ENCODE measurements at regions not wholly inside any gene's neighbourhood (a gene's known extent, or its start where the extent isn't known, plus 50 kb on each side); places are given as distances from the start of the nearest gene placed in this dataset.

- H3K4me1 ChIP-seq (replicated peaks in 1 of 2), result no peaks in the 10 kb centered on the region
- in situ Hi-C loops (cut with MboI; ENCODE audit: low pct_unique_long_range_greater_than_20kb in 2 of 9, low sequenced_read_pairs in 9 of 9, unreplicated experiment in 9 of 9), result no loop called here
- no peak for ATAC-seq (replicated peaks in 6 of 8)
- no peak overlapping the region for H3K4me3 ChIP-seq
- H3K27ac ChIP-seq, result no peak overlapping the region
These were observed 727.9 kb upstream of the KCND2 start for GRCh38 chr7:119545118-119545517.

GRCh38 chr7:119555788-119556187 is 717.2 kb upstream of the KCND2 start:
- peak in 3 of 8 experiments; percentile 60 to 80 (median 72) for ATAC-seq (replicated peaks in 6 of 8)
- 0 to 92% (median 82%) methylated on average over 1 to 3 of the region's 3 CpGs; no CpG with 5 or more reads in 1 of the 10 experiments for WGBS, 10 experiments
- H3K4me1 ChIP-seq (replicated peaks in 1 of 2), result no peaks in the 10 kb centered on the region
- no peak overlapping the region for H3K4me3 ChIP-seq
- no peak overlapping the region for H3K27ac ChIP-seq
- in situ Hi-C loops (cut with MboI; ENCODE audit: low pct_unique_long_range_greater_than_20kb in 2 of 9, low sequenced_read_pairs in 9 of 9, unreplicated experiment in 9 of 9), result no loop called here

GRCh38 chr7:119556436-119556835 is 716.5 kb upstream of the KCND2 start:
- 0 to 100% (median 91%) methylated on average over 1 to 2 of the region's 2 CpGs; no CpG with 5 or more reads in 4 of the 10 experiments for WGBS, 10 experiments
- H3K4me1 ChIP-seq (replicated peaks in 1 of 2), result no peaks in the 10 kb centered on the region
- no peak overlapping the region for H3K27ac ChIP-seq
- in situ Hi-C loops (cut with MboI; ENCODE audit: low pct_unique_long_range_greater_than_20kb in 2 of 9, low sequenced_read_pairs in 9 of 9, unreplicated experiment in 9 of 9), result no loop called here
- H3K4me3 ChIP-seq, result no peak overlapping the region
- ATAC-seq (replicated peaks in 6 of 8), result no peak

- ATAC-seq (replicated peaks in 6 of 8), result no peak
- in situ Hi-C loops (cut with MboI; ENCODE audit: low pct_unique_long_range_greater_than_20kb in 2 of 9, low sequenced_read_pairs in 9 of 9, unreplicated experiment in 9 of 9), result no loop called here
- 0 to 100% (median 57%) methylated on average over 1 to 2 of the region's 2 CpGs; no CpG with 5 or more reads in 2 of the 10 experiments for WGBS, 10 experiments
- Histone ChIP-seq H3K4me1 (replicated peaks in 1 of 2) (peaks cover 0 to 2% of the 10 kb centered on the region in 2 donors), H3K27ac (no peak overlapping the region), H3K4me3 (no peak overlapping the region)
These were observed 711.2 kb upstream of the KCND2 start for GRCh38 chr7:119561751-119562150.

- no peak overlapping the region for H3K27ac ChIP-seq
- 0 to 83% (median 50%) methylated on average over 1 to 3 of the region's 3 CpGs; no CpG with 5 or more reads in 1 of the 10 experiments for WGBS, 10 experiments
- ATAC-seq (replicated peaks in 6 of 8), result no peak
- no peak overlapping the region for H3K4me3 ChIP-seq
- in situ Hi-C loops (cut with MboI; ENCODE audit: low pct_unique_long_range_greater_than_20kb in 2 of 9, low sequenced_read_pairs in 9 of 9, unreplicated experiment in 9 of 9), result no loop called here
- H3K4me1 ChIP-seq (replicated peaks in 1 of 2), result peaks cover 0 to 2% of the 10 kb centered on the region in 2 donors
These were observed 710.1 kb upstream of the KCND2 start for GRCh38 chr7:119562839-119563238.

GRCh38 chr7:119571666-119572065 is 701.3 kb upstream of the KCND2 start:
- H3K27ac ChIP-seq, result no peak overlapping the region
- no peak overlapping the region for H3K4me3 ChIP-seq
- no peak for ATAC-seq (replicated peaks in 6 of 8)
- in situ Hi-C loops (cut with MboI; ENCODE audit: low pct_unique_long_range_greater_than_20kb in 2 of 9, low sequenced_read_pairs in 9 of 9, unreplicated experiment in 9 of 9), result no loop called here
- H3K4me1 ChIP-seq (replicated peaks in 1 of 2), result no peaks in the 10 kb centered on the region
- 0 to 100% (median 87%) methylated on average over 1 of the region's 1 CpG; no CpG with 5 or more reads in 1 of the 10 experiments for WGBS, 10 experiments

- in situ Hi-C loops (cut with MboI; ENCODE audit: low pct_unique_long_range_greater_than_20kb in 2 of 9, low sequenced_read_pairs in 9 of 9, unreplicated experiment in 9 of 9), result no loop called here
- Histone ChIP-seq H3K4me3 (no peak overlapping the region), H3K27ac (no peak overlapping the region), H3K4me1 (replicated peaks in 1 of 2) (no peaks in the 10 kb centered on the region)
- WGBS, 10 experiments, result 0 to 100% (median 59%) methylated on average over 1 to 3 of the region's 4 CpGs; no CpG with 5 or more reads in 5 of the 10 experiments
- peak in 3 of 8 experiments; percentile 61 to 94 (median 68) for ATAC-seq (replicated peaks in 6 of 8)
These were observed 700.8 kb upstream of the KCND2 start for GRCh38 chr7:119572132-119572531.

- no peak for ATAC-seq (replicated peaks in 6 of 8)
- H3K4me1 ChIP-seq (replicated peaks in 1 of 2), result no peaks in the 10 kb centered on the region
- H3K4me3 ChIP-seq, result no peak overlapping the region
- WGBS, 10 experiments, result 18 to 93% (median 80%) methylated on average over 1 to 2 of the region's 5 CpGs; no CpG with 5 or more reads in 7 of the 10 experiments
- in situ Hi-C loops (cut with MboI; ENCODE audit: low pct_unique_long_range_greater_than_20kb in 2 of 9, low sequenced_read_pairs in 9 of 9, unreplicated experiment in 9 of 9), result no loop called here
- H3K27ac ChIP-seq, result no peak overlapping the region
These were observed 700.4 kb upstream of the KCND2 start for GRCh38 chr7:119572541-119572940.

GRCh38 chr7:119578116-119578515 is 694.9 kb upstream of the KCND2 start:
- H3K27ac ChIP-seq, result no peak overlapping the region

GRCh38 chr7:119594956-119595355 is 678.0 kb upstream of the KCND2 start:
- in situ Hi-C loops (cut with MboI; ENCODE audit: low pct_unique_long_range_greater_than_20kb in 2 of 9, low sequenced_read_pairs in 9 of 9, unreplicated experiment in 9 of 9), result no loop called here
- 10 to 100% (median 53%) methylated on average over 1 to 3 of the region's 4 CpGs; no CpG with 5 or more reads in 3 of the 10 experiments for WGBS, 10 experiments
- Histone ChIP-seq H3K4me1 (replicated peaks in 1 of 2) (no peaks in the 10 kb centered on the region), H3K27ac (no peak overlapping the region), H3K4me3 (no peak overlapping the region)
- ATAC-seq (replicated peaks in 6 of 8), result no peak

More at GRCh38 chr7:119578116-119578515, 694.9 kb upstream of the KCND2 start:
- 0 to 89% (median 62%) methylated on average over 1 to 2 of the region's 2 CpGs; no CpG with 5 or more reads in 3 of the 10 experiments for WGBS, 10 experiments
- in situ Hi-C loops (cut with MboI; ENCODE audit: low pct_unique_long_range_greater_than_20kb in 2 of 9, low sequenced_read_pairs in 9 of 9, unreplicated experiment in 9 of 9), result no loop called here
- Histone ChIP-seq H3K4me1 (replicated peaks in 1 of 2) (no peaks in the 10 kb centered on the region), H3K4me3 (no peak overlapping the region)
- no peak for ATAC-seq (replicated peaks in 6 of 8)

- Histone ChIP-seq H3K27ac (no peak overlapping the region), H3K4me3 (no peak overlapping the region), H3K4me1 (replicated peaks in 1 of 2) (no peaks in the 10 kb centered on the region)
- in situ Hi-C loops (cut with MboI; ENCODE audit: low pct_unique_long_range_greater_than_20kb in 2 of 9, low sequenced_read_pairs in 9 of 9, unreplicated experiment in 9 of 9), result no loop called here
- WGBS, 10 experiments, result 17 to 86% (median 52%) methylated on average over 1 of the region's 1 CpG; no CpG with 5 or more reads in 6 of the 10 experiments
- ATAC-seq (replicated peaks in 6 of 8), result no peak
These were observed 676.3 kb upstream of the KCND2 start for GRCh38 chr7:119596651-119597050.

GRCh38 chr7:119606297-119606696 is 666.7 kb upstream of the KCND2 start:
- WGBS, 10 experiments, result 44 to 100% (median 86%) methylated on average over 1 of the region's 1 CpG; no CpG with 5 or more reads in 5 of the 10 experiments

GRCh38 chr7:119620769-119621168 is 652.2 kb upstream of the KCND2 start:
- H3K4me3 ChIP-seq, result no peak overlapping the region
- H3K27ac ChIP-seq, result no peak overlapping the region
- in situ Hi-C loops (cut with MboI; ENCODE audit: low pct_unique_long_range_greater_than_20kb in 2 of 9, low sequenced_read_pairs in 9 of 9, unreplicated experiment in 9 of 9), result no loop called here
- H3K4me1 ChIP-seq (replicated peaks in 1 of 2), result peaks cover 0 to 5% of the 10 kb centered on the region in 2 donors
- WGBS, 10 experiments, result 3 to 94% (median 61%) methylated on average over 2 to 4 of the region's 4 CpGs; no CpG with 5 or more reads in 2 of the 10 experiments
- no peak for ATAC-seq (replicated peaks in 6 of 8)

More at GRCh38 chr7:119606297-119606696, 666.7 kb upstream of the KCND2 start:
- no peak for ATAC-seq (replicated peaks in 6 of 8)
- no peak overlapping the region for H3K4me3 ChIP-seq
- no peaks in the 10 kb centered on the region for H3K4me1 ChIP-seq (replicated peaks in 1 of 2)
- in situ Hi-C loops (cut with MboI; ENCODE audit: low pct_unique_long_range_greater_than_20kb in 2 of 9, low sequenced_read_pairs in 9 of 9, unreplicated experiment in 9 of 9), result no loop called here
- no peak overlapping the region for H3K27ac ChIP-seq

- H3K4me1 ChIP-seq (replicated peaks in 1 of 2), result peaks cover 0 to 5% of the 10 kb centered on the region in 2 donors
- no peak overlapping the region for H3K27ac ChIP-seq
- no peak for ATAC-seq (replicated peaks in 6 of 8)
- in situ Hi-C loops (cut with MboI; ENCODE audit: low pct_unique_long_range_greater_than_20kb in 2 of 9, low sequenced_read_pairs in 9 of 9, unreplicated experiment in 9 of 9), result no loop called here
- 13 to 100% (median 75%) methylated on average over 1 of the region's 1 CpG; no CpG with 5 or more reads in 3 of the 10 experiments for WGBS, 10 experiments
- no peak overlapping the region for H3K4me3 ChIP-seq
These were observed 649.5 kb upstream of the KCND2 start for GRCh38 chr7:119623427-119623826.
